ENCODE measurements at regions not wholly inside any gene's neighbourhood (a gene's known extent, or its start where the extent isn't known, plus 50 kb on each side); places are given as distances from the start of the nearest gene placed in this dataset.

DNA sequence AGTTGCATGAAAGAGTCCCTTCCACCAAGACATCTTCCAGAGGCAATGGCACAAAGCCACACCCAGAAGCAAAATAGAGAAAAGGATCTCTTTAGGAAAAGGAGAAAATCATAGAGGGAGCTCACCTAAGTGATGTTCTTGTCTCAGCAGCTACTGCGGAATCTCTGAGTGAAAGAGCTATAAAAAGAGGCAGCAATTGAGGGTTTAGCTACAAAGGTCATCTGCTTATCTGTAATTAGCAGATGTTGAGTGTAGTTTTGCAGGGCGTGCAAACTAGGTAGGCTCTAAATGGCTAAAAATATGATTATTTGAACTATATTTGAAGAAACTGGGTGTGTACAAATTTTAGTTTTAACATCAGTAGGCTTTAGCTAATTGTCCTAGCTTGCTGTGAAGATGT is 276.0 kb downstream of the HS3ST1 start:
- TF ChIP-seq EZH2 (IDR thresholded peaks at IDR 0.05) (no peak), YY1 (IDR thresholded peaks at IDR 0.05; ENCODE audit: extremely low read depth, insufficient replicate concordance, low read depth, low read length) (no peak), POLR2A (IDR thresholded peaks at IDR 0.05; ENCODE audit: borderline replicate concordance, extremely low read depth, insufficient read depth, insufficient read length) (no peak), EZH2phosphoT487 (IDR thresholded peaks at IDR 0.05; ENCODE audit: borderline replicate concordance) (no peak), POLR2AphosphoS5 (IDR thresholded peaks at IDR 0.05; ENCODE audit: low read depth, low read length) (no peak), ELF1 (IDR thresholded peaks at IDR 0.05; ENCODE audit: borderline replicate concordance, low read depth) (no peak)
- TF ChIP-seq, protein P1, sequence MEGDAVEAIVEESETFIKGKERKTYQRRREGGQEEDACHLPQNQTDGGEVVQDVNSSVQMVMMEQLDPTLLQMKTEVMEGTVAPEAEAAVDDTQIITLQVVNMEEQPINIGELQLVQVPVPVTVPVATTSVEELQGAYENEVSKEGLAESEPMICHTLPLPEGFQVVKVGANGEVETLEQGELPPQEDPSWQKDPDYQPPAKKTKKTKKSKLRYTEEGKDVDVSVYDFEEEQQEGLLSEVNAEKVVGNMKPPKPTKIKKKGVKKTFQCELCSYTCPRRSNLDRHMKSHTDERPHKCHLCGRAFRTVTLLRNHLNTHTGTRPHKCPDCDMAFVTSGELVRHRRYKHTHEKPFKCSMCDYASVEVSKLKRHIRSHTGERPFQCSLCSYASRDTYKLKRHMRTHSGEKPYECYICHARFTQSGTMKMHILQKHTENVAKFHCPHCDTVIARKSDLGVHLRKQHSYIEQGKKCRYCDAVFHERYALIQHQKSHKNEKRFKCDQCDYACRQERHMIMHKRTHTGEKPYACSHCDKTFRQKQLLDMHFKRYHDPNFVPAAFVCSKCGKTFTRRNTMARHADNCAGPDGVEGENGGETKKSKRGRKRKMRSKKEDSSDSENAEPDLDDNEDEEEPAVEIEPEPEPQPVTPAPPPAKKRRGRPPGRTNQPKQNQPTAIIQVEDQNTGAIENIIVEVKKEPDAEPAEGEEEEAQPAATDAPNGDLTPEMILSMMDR (IDR thresholded peaks at IDR 0.05 in 2 of 3, conservative IDR thresholded peaks at IDR 0.05 in 1 of 3; ENCODE audit: borderline replicate concordance in 1 of 3, insufficient read depth in 1 of 3, low read depth in 2 of 3, low read length in 2 of 3) = no peak
